ENCODE measurements at regions not wholly inside any gene's neighbourhood (a gene's known extent, or its start where the extent isn't known, plus 50 kb on each side); places are given as distances from the start of the nearest gene placed in this dataset.

GRCh38 chr10:90314718-90315117 lies 543.1 kb downstream of the HTR7 start:
- TF ChIP-seq, protein P1, sequence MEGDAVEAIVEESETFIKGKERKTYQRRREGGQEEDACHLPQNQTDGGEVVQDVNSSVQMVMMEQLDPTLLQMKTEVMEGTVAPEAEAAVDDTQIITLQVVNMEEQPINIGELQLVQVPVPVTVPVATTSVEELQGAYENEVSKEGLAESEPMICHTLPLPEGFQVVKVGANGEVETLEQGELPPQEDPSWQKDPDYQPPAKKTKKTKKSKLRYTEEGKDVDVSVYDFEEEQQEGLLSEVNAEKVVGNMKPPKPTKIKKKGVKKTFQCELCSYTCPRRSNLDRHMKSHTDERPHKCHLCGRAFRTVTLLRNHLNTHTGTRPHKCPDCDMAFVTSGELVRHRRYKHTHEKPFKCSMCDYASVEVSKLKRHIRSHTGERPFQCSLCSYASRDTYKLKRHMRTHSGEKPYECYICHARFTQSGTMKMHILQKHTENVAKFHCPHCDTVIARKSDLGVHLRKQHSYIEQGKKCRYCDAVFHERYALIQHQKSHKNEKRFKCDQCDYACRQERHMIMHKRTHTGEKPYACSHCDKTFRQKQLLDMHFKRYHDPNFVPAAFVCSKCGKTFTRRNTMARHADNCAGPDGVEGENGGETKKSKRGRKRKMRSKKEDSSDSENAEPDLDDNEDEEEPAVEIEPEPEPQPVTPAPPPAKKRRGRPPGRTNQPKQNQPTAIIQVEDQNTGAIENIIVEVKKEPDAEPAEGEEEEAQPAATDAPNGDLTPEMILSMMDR (conservative IDR thresholded peaks at IDR 0.05), result no peak
- Mint-ChIP-seq H3K36me3 (ENCODE audit: low read depth) (no peaks in the 10 kb centered on the region), H3K27ac (ENCODE audit: unreplicated experiment) (no peak overlapping the region), H3K27me3 (ENCODE audit: low read depth) (no peaks in the 10 kb centered on the region), H3K4me3 (no peak overlapping the region), H3K9me3 (no peaks in the 10 kb centered on the region), H3K4me1 (peaks cover 4% of the 10 kb centered on the region)
- no peak for DNase-seq (ENCODE audit: low read depth, low spot score)

DNA sequence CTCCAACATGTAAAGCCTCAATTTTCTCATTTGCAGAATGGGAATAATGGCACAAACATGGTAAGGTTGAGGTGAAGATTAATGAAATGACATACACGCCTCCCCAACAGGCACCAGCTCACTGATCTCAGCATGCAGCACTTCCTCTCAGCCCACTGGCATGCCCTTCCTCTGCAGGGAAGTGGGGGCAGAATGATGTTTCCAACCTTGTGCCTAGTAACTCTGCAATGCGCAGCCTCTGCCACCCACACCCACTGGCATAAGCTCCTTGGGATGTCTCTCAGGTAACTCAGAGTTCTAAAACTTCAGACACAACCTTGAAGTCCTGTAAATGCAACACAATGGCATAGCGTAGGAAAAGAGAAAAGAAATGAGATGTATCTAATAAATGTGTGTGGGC lies 540.7 kb downstream of the HTR7 start:
- Mint-ChIP-seq H3K36me3 (ENCODE audit: low read depth) (no peaks in the 10 kb centered on the region), H3K4me3 (no peak overlapping the region), H3K27me3 (ENCODE audit: low read depth) (no peaks in the 10 kb centered on the region), H3K9me3 (no peaks in the 10 kb centered on the region), H3K4me1 (peaks cover 4% of the 10 kb centered on the region), H3K27ac (ENCODE audit: unreplicated experiment) (no peak overlapping the region)
- no peak for DNase-seq (ENCODE audit: low read depth, low spot score)
- TF ChIP-seq, protein P1 (conservative IDR thresholded peaks at IDR 0.05), result no peak

DNA sequence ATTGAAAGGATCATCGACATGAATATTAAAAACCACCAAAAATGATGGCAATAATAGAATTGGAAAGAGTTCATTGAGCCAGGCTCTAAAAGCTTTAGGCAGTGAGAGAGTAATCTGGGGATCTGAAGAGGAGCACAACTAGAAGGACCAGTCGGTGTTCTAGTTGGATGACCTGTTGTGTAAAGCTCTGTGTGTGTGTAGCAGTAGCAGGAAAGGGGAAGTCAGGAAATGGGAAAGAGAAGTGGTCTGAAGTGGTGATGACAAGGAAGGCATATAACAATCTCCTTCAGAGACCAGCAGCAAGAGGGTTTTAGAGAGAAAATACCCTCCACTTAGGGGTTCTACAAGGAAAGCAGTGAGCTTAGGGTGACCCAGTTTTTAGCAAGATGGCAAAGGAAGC lies 539.2 kb downstream of the HTR7 start:
- no peaks in the 10 kb centered on the region for H3K36me3 Mint-ChIP-seq (ENCODE audit: low read depth)
- TF ChIP-seq, protein P1 (conservative IDR thresholded peaks at IDR 0.05), result no peak
- H3K9me3 Mint-ChIP-seq, result no peaks in the 10 kb centered on the region
- H3K4me1 Mint-ChIP-seq, result peaks cover 4% of the 10 kb centered on the region
- no peak overlapping the region for H3K4me3 Mint-ChIP-seq
- DNase-seq (ENCODE audit: low read depth, low spot score), result no peak
- no peak overlapping the region for H3K27ac Mint-ChIP-seq (ENCODE audit: unreplicated experiment)
- no peaks in the 10 kb centered on the region for H3K27me3 Mint-ChIP-seq (ENCODE audit: low read depth)

DNA sequence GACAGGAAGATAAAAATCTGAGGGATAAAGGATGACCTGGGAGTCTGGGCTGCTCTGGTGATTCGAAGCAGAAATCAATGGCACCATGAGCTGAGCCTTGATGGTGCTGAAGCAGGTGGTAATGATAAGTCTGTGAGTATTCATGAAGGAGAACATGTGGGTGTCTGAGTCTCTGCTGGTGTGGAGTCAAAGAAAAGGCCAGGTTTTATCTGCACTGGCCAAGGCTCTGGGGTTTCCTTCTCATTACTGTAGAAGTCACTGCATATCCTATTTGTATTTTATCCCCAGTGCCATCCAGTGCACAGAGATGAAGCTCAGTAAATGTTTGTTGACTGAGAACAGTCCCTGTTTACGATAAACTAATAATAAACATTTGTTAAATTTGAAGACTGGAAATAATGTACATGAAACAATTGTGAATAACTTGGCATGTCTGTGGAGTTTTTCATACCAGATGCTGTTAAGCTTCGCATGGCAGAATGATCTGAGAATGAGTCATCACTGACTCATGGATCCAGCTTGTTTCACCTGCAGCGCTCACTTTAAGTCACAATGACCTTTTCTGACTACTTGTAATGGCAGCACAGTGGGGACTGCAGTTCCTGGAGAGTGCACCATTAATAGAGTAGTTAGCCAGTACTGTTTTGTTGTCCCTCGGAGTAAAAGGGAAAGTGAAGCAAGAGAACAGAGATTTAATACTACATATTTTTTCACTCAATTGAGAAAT lies 538.5 kb downstream of the HTR7 start:
- Mint-ChIP-seq H3K36me3 (ENCODE audit: low read depth) (no peaks in the 10 kb centered on the region), H3K9me3 (no peaks in the 10 kb centered on the region), H3K4me3 (no peak overlapping the region), H3K27me3 (ENCODE audit: low read depth) (no peaks in the 10 kb centered on the region), H3K27ac (ENCODE audit: unreplicated experiment) (no peak overlapping the region), H3K4me1 (peaks cover 4% of the 10 kb centered on the region)
- DNase-seq (ENCODE audit: low read depth, low spot score), result no peak
- TF ChIP-seq, protein P1 (conservative IDR thresholded peaks at IDR 0.05), result no peak

GRCh38 chr10:90321132-90321816 lies 536.6 kb downstream of the HTR7 start:
- no peaks in the 10 kb centered on the region for H3K9me3 Mint-ChIP-seq
- no peaks in the 10 kb centered on the region for H3K27me3 Mint-ChIP-seq (ENCODE audit: low read depth)
- no peak for DNase-seq (ENCODE audit: low read depth, low spot score)
- H3K4me1 Mint-ChIP-seq, result peaks cover 4% of the 10 kb centered on the region
- H3K27ac Mint-ChIP-seq (ENCODE audit: unreplicated experiment), result no peak overlapping the region
- TF ChIP-seq, protein P1 (conservative IDR thresholded peaks at IDR 0.05), result no peak
- H3K36me3 Mint-ChIP-seq (ENCODE audit: low read depth), result no peaks in the 10 kb centered on the region
- no peak overlapping the region for H3K4me3 Mint-ChIP-seq

Measured in neural crest cell (in vitro differentiated cells).